Hepatocyte (in vitro differentiated cells): ENCODE measurements at regions not wholly inside any gene's neighbourhood (a gene's known extent, or its start where the extent isn't known, plus 50 kb on each side); places are given as distances from the start of the nearest gene placed in this dataset.

Experiments
- DNase-seq: peaks from one replicate; pipeline ENCODE4 v3.0.0-alpha.2; 2016; ENCODE audit warnings: low spot score
- H2AFZ ChIP-seq: fragments of 200-600 bp; sonication (generic); 2 replicates; pipeline ENCODE4 v1.6.0; 2016; ENCODE audit warnings: antibody characterized with exemption, mild to moderate bottlenecking
- H3K27ac ChIP-seq: fragments of 200-600 bp; sonication (generic); 2 replicates; pipeline ENCODE4 v1.5.1; 2016; ENCODE audit warnings: mild to moderate bottlenecking
- H3K27me3 ChIP-seq: fragments of 200-600 bp; sonication (generic); 2 replicates; pipeline ENCODE4 v1.6.1; 2016
- H3K36me3 ChIP-seq: fragments of 200-600 bp; sonication (generic); replicated peaks from 2 replicates; pipeline ENCODE4 v1.5.1; 2016; ENCODE audit warnings: low read depth; ENCODE audit not compliant: insufficient read depth
- H3K4me1 ChIP-seq: fragments of 200-600 bp; sonication (generic); 2 replicates; pipeline ENCODE4 v1.5.1; 2016; ENCODE audit warnings: mild to moderate bottlenecking, moderate library complexity; ENCODE audit not compliant: insufficient read depth
- H3K4me2 ChIP-seq: fragments of 200-600 bp; sonication (generic); 2 replicates; pipeline ENCODE4 v1.6.0; 2016
- H3K4me3 ChIP-seq: fragments of 200-600 bp; sonication (generic); 2 replicates; pipeline ENCODE4 v1.5.1; 2016; ENCODE audit warnings: mild to moderate bottlenecking
- H3K79me2 ChIP-seq: fragments of 200-600 bp; sonication (generic); 2 replicates; pipeline ENCODE4 v1.6.0; 2017; ENCODE audit warnings: mild to moderate bottlenecking
- H3K9me2 ChIP-seq: fragments of 200-600 bp; sonication (generic); replicated peaks from 2 replicates; pipeline ENCODE4 v1.6.0; 2017; ENCODE audit warnings: mild to moderate bottlenecking; ENCODE audit not compliant: insufficient read depth
- H3K9me3 ChIP-seq: fragments of 200-600 bp; sonication (generic); 2 replicates; pipeline ENCODE4 v1.5.1; 2016; ENCODE audit warnings: low read depth, mild to moderate bottlenecking
- H4K20me1 ChIP-seq: fragments of 200-600 bp; sonication (generic); 2 replicates; pipeline ENCODE4 v1.6.0; 2016; ENCODE audit warnings: mild to moderate bottlenecking; ENCODE audit not compliant: insufficient read depth, poor library complexity, severe bottlenecking
- CTCF ChIP-seq: fragments of 200-600 bp; sonication (generic); IDR thresholded peaks from 2 replicates; pipeline ENCODE4 v1.5.1; 2016; ENCODE audit warnings: antibody characterized with exemption, mild to moderate bottlenecking; ENCODE audit not compliant: poor library complexity
- EZH2 ChIP-seq: fragments of 200-600 bp; sonication (generic); IDR thresholded peaks from 2 replicates; pipeline ENCODE4 v1.6.1; 2016; ENCODE audit warnings: antibody characterized with exemption, mild to moderate bottlenecking, borderline replicate concordance
- EZH2phosphoT487 ChIP-seq: fragments of 200-600 bp; sonication (generic); IDR thresholded peaks from one replicate; pipeline ENCODE4 v1.6.1; 2018; ENCODE audit warnings: antibody characterized with exemption, mild to moderate bottlenecking, low read depth, moderate library complexity; ENCODE audit not compliant: unreplicated experiment, severe bottlenecking
- WGBS: methylation state at CpG from one replicate; pipeline ENCODE4 v1.1.6; 2016; ENCODE audit warnings: low lambda C conversion rate; ENCODE audit errors: missing lambda C conversion rate; 5-methylcytosine and 5-hydroxymethylcytosine counted together

- no peak for TF ChIP-seq CTCF
- no peak for TF ChIP-seq EZH2phosphoT487
- no peak for TF ChIP-seq EZH2
Observed at GRCh38 chr2:18804536-18804935, 215.2 kb upstream of the NT5C1B start.

GRCh38 chr2:18803141-18803939 lies 214.0 kb upstream of the NT5C1B start:
- Histone ChIP-seq H3K27me3 (no peaks in the 10 kb centered on the region), H3K79me2 (no peaks in the 10 kb centered on the region), H3K9me3 (no peaks in the 10 kb centered on the region), H4K20me1 (no peaks in the 10 kb centered on the region), H3K9me2 (no peaks in the 10 kb centered on the region), H3K27ac (no peak overlapping the region), H3K4me1 (peaks cover 11% of the 10 kb centered on the region), H3K4me2 (no peak overlapping the region), H3K4me3 (no peak overlapping the region), H2AFZ (no peak overlapping the region), H3K36me3 (no peaks in the 10 kb centered on the region)
- WGBS = 83% methylated on average over 2 of the region's 2 CpGs
- no peak for DNase-seq
- TF ChIP-seq EZH2phosphoT487 (no peak), EZH2 (no peak), CTCF (no peak)

More at GRCh38 chr2:18804536-18804935, 215.2 kb upstream of the NT5C1B start:
- no peak overlapping the region for H3K27ac ChIP-seq
- WGBS = 91% methylated on average over 1 of the region's 1 CpG
- no peaks in the 10 kb centered on the region for H3K9me3 ChIP-seq
- H3K4me2 ChIP-seq = no peak overlapping the region
- no peak overlapping the region for H2AFZ ChIP-seq
- DNase-seq = no peak
- H3K4me1 ChIP-seq = peaks cover 11% of the 10 kb centered on the region
- no peaks in the 10 kb centered on the region for H3K36me3 ChIP-seq
- no peaks in the 10 kb centered on the region for H3K9me2 ChIP-seq
- H3K4me3 ChIP-seq = no peak overlapping the region
- H4K20me1 ChIP-seq = no peaks in the 10 kb centered on the region
- no peaks in the 10 kb centered on the region for H3K27me3 ChIP-seq
- no peaks in the 10 kb centered on the region for H3K79me2 ChIP-seq

GRCh38 chr2:18800240-18800971 lies 211.0 kb upstream of the NT5C1B start:
- DNase-seq = peak; percentile 6
- Histone ChIP-seq H3K4me3 (no peak overlapping the region), H3K9me3 (no peaks in the 10 kb centered on the region), H3K27ac (no peak overlapping the region), H3K4me1 (peaks cover 11% of the 10 kb centered on the region), H3K27me3 (no peaks in the 10 kb centered on the region), H4K20me1 (no peaks in the 10 kb centered on the region), H3K36me3 (no peaks in the 10 kb centered on the region), H3K9me2 (no peaks in the 10 kb centered on the region), H3K4me2 (peak overlapping the region; percentile 19), H3K79me2 (no peaks in the 10 kb centered on the region), H2AFZ (no peak overlapping the region)
- TF ChIP-seq EZH2 (no peak), EZH2phosphoT487 (no peak), CTCF (no peak)
- 46% methylated on average over 6 of the region's 6 CpGs for WGBS
